UCSD-AML1 (cell line): ENCODE measurements at regions not wholly inside any gene's neighbourhood (a gene's known extent, or its start where the extent isn't known, plus 50 kb on each side); places are given as distances from the start of the nearest gene placed in this dataset.
"Not testable (repeated sequence)": the region's sequence is repeated elsewhere in the genome, so short reads cannot be mapped to it uniquely, and the experiment has no call there.

Source experiments
- DNase-seq: peaks from one replicate; lab custom pipeline; 2025; ENCODE audit not compliant: unreplicated experiment; lab: John Stamatoyannopoulos, UW

- DNase-seq: no peak
Measured at GRCh38 chr3:59372346-59372745, 322.5 kb upstream of the CFAP20DC start.

GRCh38 chr3:59368900-59369675, 319.3 kb upstream of the CFAP20DC start:
- DNase-seq: no peak

GRCh38 chr3:59367150-59367549, 317.3 kb upstream of the CFAP20DC start:
- DNase-seq: no peak

GRCh38 chr3:59366218-59366617, 316.4 kb upstream of the CFAP20DC start:
- no peak for DNase-seq

DNA sequence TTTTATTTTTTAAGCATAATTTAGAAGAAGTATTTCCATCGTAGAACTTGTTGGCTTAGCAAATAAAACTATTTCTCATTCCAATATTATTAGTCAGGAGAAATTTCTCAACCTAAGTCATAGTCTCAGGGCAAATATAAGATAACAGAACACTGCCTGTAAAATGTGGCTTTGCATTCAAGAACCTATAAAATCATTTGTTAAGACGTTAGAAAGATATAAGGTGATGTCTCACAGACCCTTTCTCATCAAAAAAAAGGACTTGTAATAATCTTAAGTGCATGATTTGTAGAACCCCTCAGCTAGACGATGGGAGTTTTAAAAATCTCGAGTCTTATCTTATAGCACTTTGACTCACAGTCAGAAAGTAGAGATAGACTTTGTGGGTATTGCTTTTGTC, 314.7 kb upstream of the CFAP20DC start:
- no peak for DNase-seq

DNA sequence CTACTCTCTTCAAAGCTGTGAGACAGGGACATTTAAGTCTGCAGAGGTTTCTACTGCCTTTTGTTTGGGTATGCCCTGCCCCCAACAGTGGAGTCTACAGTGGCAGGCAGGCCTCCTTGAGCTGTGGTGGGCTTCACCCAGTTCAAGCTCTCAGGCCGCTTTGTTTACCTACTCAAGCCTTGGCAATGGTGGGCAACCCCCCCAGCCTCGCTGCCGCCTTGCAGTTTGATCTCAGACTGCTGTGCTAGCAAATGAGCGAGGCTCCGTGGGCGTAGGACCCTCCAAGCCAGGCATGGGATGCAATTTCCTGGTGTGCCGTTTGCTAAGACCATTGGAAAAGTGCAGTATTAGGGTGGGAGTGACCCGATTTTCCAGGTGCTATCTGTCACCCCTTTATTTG, 310.5 kb upstream of the CFAP20DC start:
- DNase-seq: not testable (repeated sequence)

- no peak for DNase-seq
Measured at GRCh38 chr3:59341459-59341858, 291.6 kb upstream of the CFAP20DC start.

- DNase-seq: no peak
Measured at GRCh38 chr3:59339818-59340217, 290.0 kb upstream of the CFAP20DC start.

GRCh38 chr3:59338934-59339333, 289.1 kb upstream of the CFAP20DC start:
- DNase-seq: no peak

- DNase-seq: no peak
Measured at GRCh38 chr3:59335338-59335737, 285.5 kb upstream of the CFAP20DC start.

DNA sequence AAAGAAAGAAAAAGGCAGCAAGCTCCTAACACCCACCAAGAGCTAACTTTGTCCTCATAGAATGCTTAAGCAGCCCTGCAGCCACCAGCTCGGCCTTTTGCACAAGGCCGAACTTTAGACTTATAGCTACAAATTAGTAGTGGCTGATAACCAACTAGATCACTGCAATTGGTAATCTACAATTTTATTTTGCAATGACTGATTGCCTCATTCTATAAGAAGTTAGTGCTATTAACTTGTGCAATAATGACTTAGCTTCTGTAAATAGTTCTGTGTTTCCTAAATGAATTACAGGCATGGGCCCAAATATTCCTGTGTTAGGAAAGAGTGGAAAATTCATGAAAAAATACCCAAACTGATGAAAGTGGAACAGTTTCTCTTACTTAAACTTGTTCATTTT, 284.8 kb upstream of the CFAP20DC start:
- DNase-seq: no peak

GRCh38 chr3:59327376-59327808, 277.6 kb upstream of the CFAP20DC start:
- no peak for DNase-seq

- DNase-seq: no peak
Measured at GRCh38 chr3:59326246-59327024, 276.6 kb upstream of the CFAP20DC start.

DNA sequence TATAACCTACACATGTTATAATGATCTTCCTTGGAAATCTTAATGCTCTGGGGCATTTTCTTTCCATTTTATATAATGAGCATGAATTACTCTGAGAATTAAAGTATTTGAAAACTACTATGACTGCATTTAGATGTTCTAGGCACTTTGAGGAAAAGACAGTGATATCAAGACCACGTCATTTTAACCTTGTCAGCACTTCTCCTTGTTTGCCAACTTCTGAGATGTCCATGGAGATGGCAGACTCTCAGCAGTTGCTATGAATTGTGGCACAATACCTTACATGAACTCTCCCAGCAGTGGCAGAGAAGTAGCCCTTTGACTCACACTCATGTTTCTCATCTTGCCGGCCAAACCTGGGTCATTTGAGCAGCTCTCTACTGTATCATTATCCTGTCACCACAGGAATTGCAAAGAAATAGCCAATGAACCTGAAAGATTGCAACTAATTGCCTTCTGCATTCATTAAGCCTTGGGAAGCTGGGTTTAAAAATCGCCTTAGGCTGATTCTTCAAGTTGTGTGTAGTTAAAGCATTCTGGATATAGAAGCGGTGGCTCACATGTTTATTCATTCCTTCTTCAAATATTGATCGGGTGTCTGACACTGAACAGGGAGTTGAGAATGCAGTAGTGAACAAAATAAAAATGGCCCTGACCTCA, 272.2 kb upstream of the CFAP20DC start:
- DNase-seq: no peak

- DNase-seq: no peak
Measured at GRCh38 chr3:59320080-59320479, 270.3 kb upstream of the CFAP20DC start.

DNA sequence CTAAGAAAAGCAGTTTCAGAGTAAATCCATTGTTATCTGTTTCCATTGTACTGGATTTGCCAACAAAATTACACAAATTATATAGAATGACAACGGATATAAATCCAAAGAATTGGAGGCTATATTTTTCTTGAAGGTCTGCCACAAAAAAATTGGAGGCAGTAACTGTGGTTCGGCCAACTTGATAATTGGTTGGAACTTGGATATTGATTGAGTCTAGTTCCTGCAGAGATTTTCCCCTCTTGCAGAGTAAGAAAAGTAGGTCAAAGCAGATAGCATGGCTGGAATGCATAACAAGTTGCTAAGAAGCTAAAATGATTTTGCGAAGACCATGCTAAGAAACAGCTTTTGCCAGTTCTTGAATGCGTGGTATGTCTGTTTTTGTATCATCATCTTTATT, 269.6 kb upstream of the CFAP20DC start:
- DNase-seq: no peak

DNA sequence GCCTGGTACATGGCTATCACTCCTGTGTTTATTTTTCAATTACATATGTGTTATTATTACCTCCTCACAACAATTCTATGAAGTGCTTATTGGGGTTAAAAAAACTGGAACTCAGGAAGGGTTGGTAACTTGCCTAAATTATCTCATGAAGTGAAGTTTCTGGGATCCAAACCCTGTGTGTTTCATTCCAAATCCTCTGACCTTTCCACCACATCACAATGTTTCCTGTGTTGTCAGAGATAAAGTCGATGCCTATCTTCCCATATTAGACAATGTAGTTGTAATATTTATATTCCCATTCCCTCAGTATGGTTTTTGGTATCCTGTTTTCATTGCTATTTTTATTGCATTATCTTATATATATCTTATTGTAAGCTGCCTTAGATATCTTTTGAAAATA, 269.1 kb upstream of the CFAP20DC start:
- DNase-seq: no peak

GRCh38 chr3:59317386-59317785, 267.6 kb upstream of the CFAP20DC start:
- DNase-seq: no peak

DNA sequence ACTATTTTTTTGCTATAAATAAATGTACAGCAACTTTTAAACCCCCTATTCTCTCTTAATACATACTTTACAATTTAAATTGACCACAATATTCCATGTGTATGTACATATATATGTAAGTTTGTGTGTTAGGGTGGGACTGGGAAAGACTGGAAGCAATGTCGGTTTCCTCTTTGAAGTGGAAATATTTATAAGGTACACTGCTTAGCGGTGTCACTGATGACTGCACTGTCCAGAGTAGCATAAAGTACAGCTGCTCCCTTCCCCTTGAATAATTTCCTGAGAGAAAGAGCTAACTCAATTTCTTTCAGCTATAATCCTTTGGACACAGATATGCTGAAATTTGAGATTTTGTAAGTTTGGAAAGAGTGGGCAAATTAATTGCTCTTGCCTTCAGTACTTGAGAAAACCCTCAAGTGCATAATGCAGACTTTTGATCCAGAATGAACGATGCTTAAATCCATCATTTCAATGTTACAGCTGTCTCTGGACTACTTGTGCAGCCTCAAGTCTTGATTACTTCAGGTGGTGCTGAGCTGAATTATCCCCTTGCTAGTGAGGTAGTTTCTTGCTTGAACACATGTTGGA, 267.0 kb upstream of the CFAP20DC start:
- DNase-seq: no peak

DNA sequence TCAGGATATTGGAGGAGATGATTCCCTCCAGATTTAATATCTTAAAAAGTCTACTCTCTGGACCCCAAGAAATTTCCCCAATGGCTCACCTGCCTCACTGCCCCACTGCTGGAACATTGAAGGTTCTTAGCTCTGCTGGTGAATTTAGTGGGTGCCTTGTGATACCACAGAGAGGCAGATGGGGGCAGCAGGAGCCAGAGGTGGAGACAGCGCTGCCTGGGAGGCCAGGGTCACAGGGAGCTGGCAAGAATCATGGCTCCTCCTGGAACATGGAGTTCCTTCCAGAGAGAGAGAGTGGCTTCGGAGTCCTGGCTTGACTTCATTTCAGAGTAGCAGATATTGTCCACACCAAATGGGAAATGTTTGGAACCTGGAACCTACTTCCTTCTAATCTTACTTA, 263.5 kb upstream of the CFAP20DC start:
- DNase-seq: peak; percentile 18

DNA sequence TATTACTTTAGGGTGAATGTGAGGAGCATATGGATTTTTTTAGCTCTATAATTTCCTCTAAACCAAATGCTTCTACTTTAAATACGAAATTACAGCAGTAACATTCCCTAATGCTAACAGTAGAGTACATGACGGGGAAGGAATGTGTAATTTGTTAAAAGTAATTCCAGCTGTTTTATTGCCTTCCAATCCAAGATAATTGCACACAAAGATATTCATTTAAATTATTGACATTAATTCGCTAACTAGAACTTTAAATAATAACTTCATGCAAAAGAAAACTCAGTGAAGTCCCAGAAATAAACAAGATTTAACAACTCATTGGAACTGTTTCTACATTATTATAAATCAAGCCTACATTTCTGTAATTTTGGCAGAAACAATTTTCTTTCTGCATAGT, 261.4 kb upstream of the CFAP20DC start:
- DNase-seq: no peak

- DNase-seq: no peak
Measured at GRCh38 chr3:59310736-59311135, 260.9 kb upstream of the CFAP20DC start.
